GM12878 (cell line): ENCODE measurements at regions not wholly inside any gene's neighbourhood (a gene's known extent, or its start where the extent isn't known, plus 50 kb on each side); places are given as distances from the start of the nearest gene placed in this dataset.

Experiments
- ATAC-seq: fragments of 200-7000 bp; cut with Tn5 transposase; 3 replicates; pipeline ENCODE4 v1.9.1; 2020; ENCODE audit warnings: mild to moderate bottlenecking, moderate library complexity
- BruUV-seq: library from RNA; stranded (reverse); fragments of 400-500 nt; replicated peaks from 2 replicates; lab custom pipeline; 2021; lab: Mats Ljungman, UMichigan
- CTCF ChIA-PET: fragments of 300-600 bp; sonication (Branson Sonifier 250); formaldehyde crosslinking; extraction: SDS; loops from one replicate; lab custom pipeline; 2021; ENCODE audit warnings: inconsistent platforms; lab: Yijun Ruan, JAX
- POLR2A ChIA-PET: fragments of 350-600 bp; formaldehyde crosslinking; extraction: SDS; loops from one replicate; lab custom pipeline; 2021; ENCODE audit warnings: inconsistent platforms; lab: Charles Lee
- RAD21 ChIA-PET: fragments of 300-600 bp; sonication (Branson Sonifier 250); formaldehyde crosslinking; loops from one replicate; lab custom pipeline; 2023; ENCODE audit warnings: antibody characterized with exemption; ENCODE audit not compliant: unreplicated experiment; lab: Charles Lee
- SMC1A ChIA-PET: fragments of 300-600 bp; sonication (Branson Sonifier 250); formaldehyde crosslinking; loops from one replicate; lab custom pipeline; 2023; ENCODE audit not compliant: unreplicated experiment, uncharacterized antibody; lab: Charles Lee
- DNase-seq: peaks from one replicate; pipeline ENCODE4 v3.0.0-alpha.2; 2011; ENCODE audit warnings: low read depth, low spot score
- FAIRE-seq: peaks from 3 replicates; lab custom pipeline; 2011; peaks lifted over from hg19 to GRCh38; lab: Jason Lieb, UNC
- H2AFZ ChIP-seq: 2 replicates; pipeline ENCODE4 v1.6.0; 2011; ENCODE audit warnings: low read depth, low read length, control low read depth; ENCODE audit not compliant: control insufficient read depth
- H3K27ac ChIP-seq: 2 replicates; pipeline ENCODE4 v1.5.1; 2011; ENCODE audit warnings: control low read depth; ENCODE audit not compliant: control insufficient read depth, insufficient read depth
- H3K27me3 ChIP-seq, 2 experiments: replicated peaks in 1 of 2; 2 replicates each; pipeline versions ENCODE4 v1.6.0 to v1.6.1; 2011; ENCODE audit warnings: low read length in 1 of 2; ENCODE audit not compliant: control insufficient read depth in 2 of 2, insufficient read depth in 2 of 2
- H3K36me3 ChIP-seq, 2 experiments: 2 replicates each; pipeline ENCODE4 v1.5.1; 2011; ENCODE audit warnings: low read length in 1 of 2; ENCODE audit not compliant: control insufficient read depth in 2 of 2, insufficient read depth in 2 of 2
- H3K4me1 ChIP-seq: 2 replicates; pipeline ENCODE4 v1.6.1; 2011; ENCODE audit warnings: mild to moderate bottlenecking, low read length, moderate library complexity, mixed read lengths; ENCODE audit not compliant: control insufficient read depth, insufficient read depth
- H3K4me2 ChIP-seq: 2 replicates; pipeline ENCODE4 v1.6.0; 2011; ENCODE audit warnings: control low read depth; ENCODE audit not compliant: control insufficient read depth, insufficient read depth
- H3K4me3 ChIP-seq: fragments of 200-600 bp; sonication (generic); 2 replicates; pipeline ENCODE4 v1.5.1; 2016
- H3K79me2 ChIP-seq: 2 replicates; pipeline ENCODE4 v1.6.0; 2011; ENCODE audit warnings: low read length; ENCODE audit not compliant: control insufficient read depth, insufficient read depth
- H3K9ac ChIP-seq: 2 replicates; pipeline ENCODE4 v1.8.0; 2011; ENCODE audit warnings: low read length, control low read depth, mixed read lengths; ENCODE audit not compliant: control insufficient read depth, insufficient read depth
- H3K9me3 ChIP-seq: replicated peaks from 3 replicates; pipeline ENCODE4 v1.5.1; 2011; ENCODE audit warnings: mild to moderate bottlenecking, low read length; ENCODE audit not compliant: control insufficient read depth, insufficient read depth
- H4K20me1 ChIP-seq: 2 replicates; pipeline ENCODE4 v1.6.0; 2011; ENCODE audit not compliant: control insufficient read depth, insufficient read depth
- ATF7 ChIP-seq: fragments of 450-650 bp; IDR thresholded peaks from 2 replicates; pipeline ENCODE4 v1.6.1; 2016; ENCODE audit warnings: low read depth, mild to moderate bottlenecking
- BCLAF1 ChIP-seq: fragments of 450-650 bp; IDR thresholded peaks from 2 replicates; pipeline ENCODE4 v1.6.1; 2017; ENCODE audit warnings: antibody characterized with exemption, mild to moderate bottlenecking, moderate library complexity
- EGR1 ChIP-seq, 2 experiments: IDR thresholded peaks; 1 replicate in 1 of 2; 2 replicates in 1 of 2; pipeline ENCODE4 v1.6.1; 2011 to 2012; ENCODE audit warnings: low read depth in 2 of 2, low read length in 2 of 2, borderline replicate concordance in 1 of 2, mild to moderate bottlenecking in 1 of 2, moderate library complexity in 1 of 2
- IKZF2 ChIP-seq, 2 experiments: fragments of 450-650 bp; IDR thresholded peaks; 2 replicates each; pipeline ENCODE4 v1.6.1; 2017; ENCODE audit warnings: mild to moderate bottlenecking in 2 of 2, moderate library complexity in 2 of 2
- IRF3 ChIP-seq: fragments of 450-650 bp; IDR thresholded peaks from 2 replicates; pipeline ENCODE4 v1.6.1; 2014; ENCODE audit warnings: mild to moderate bottlenecking
- MEF2B ChIP-seq: fragments of 450-650 bp; IDR thresholded peaks from 2 replicates; pipeline ENCODE4 v1.6.1; 2018; ENCODE audit warnings: mild to moderate bottlenecking, moderate library complexity; ENCODE audit not compliant: partially characterized antibody, poor library complexity, severe bottlenecking
- POU2F2 ChIP-seq: IDR thresholded peaks from 3 replicates; pipeline ENCODE4 v1.6.1; 2011; ENCODE audit warnings: low read depth, mild to moderate bottlenecking, low read length, borderline replicate concordance
- TARDBP ChIP-seq: IDR thresholded peaks from 2 replicates; pipeline ENCODE4 v1.6.1; 2016; ENCODE audit warnings: borderline replicate concordance
- WGBS: methylation state at CpG from one replicate; pipeline ENCODE4 v1.1.6; 2016; ENCODE audit warnings: low lambda C conversion rate; ENCODE audit not compliant: insufficient replicate concordance, insufficient coverage; ENCODE audit errors: missing lambda C conversion rate; 5-methylcytosine and 5-hydroxymethylcytosine counted together
- in situ Hi-C: fragments of 300-500 bp; cut with MboI; formaldehyde crosslinking; loops from 9 replicates; pipeline ENCODE4 v1.14.3; 2018; ENCODE audit warnings: mixed read lengths
- intact Hi-C: fragments of 100-400 bp; cut with micrococcal nuclease; formaldehyde crosslinking; loops from one replicate; pipeline ENCODE4 v1.14.2; 2022; ENCODE audit not compliant: unreplicated experiment

GRCh38 chr11:57941875-57942274 is 81.8 kb upstream of the OR9Q1 start:
- peaks cover 0 to 2% of the 10 kb centered on the region in 2 experiments; a peak in 1 of 4 replicates for H3K27me3 ChIP-seq
- no peak for DNase-seq
- H3K4me1 ChIP-seq, result no peaks in the 10 kb centered on the region
- no peak overlapping the region for H3K4me2 ChIP-seq
- in situ Hi-C loops (no loop called here), intact Hi-C loops (no loop called here)
- TF ChIP-seq EGR1 (IDR thresholded peaks at IDR 0.05; ENCODE audit: borderline replicate concordance in 1 of 2, low read depth in 2 of 2, low read length in 2 of 2), result no peak
- TF ChIP-seq IKZF2 (IDR thresholded peaks at IDR 0.05), result no peak
- no peak for TF ChIP-seq POU2F2
- no peak for TF ChIP-seq TARDBP
- TF ChIP-seq IRF3, result no peak
- no peak for TF ChIP-seq BCLAF1
- no peak for TF ChIP-seq MEF2B
- TF ChIP-seq ATF7, result no peak
- H3K9ac ChIP-seq, result no peak overlapping the region
- no peaks in the 10 kb centered on the region for H3K9me3 ChIP-seq
- ATAC-seq, result no peak
- CTCF ChIA-PET, result no interaction called here
- FAIRE-seq, result no peak
- RAD21 ChIA-PET, result no interaction called here
- SMC1A ChIA-PET, result no interaction called here
- H4K20me1 ChIP-seq, result no peaks in the 10 kb centered on the region
- H3K36me3 ChIP-seq, result no peaks in the 10 kb centered on the region
- 7% methylated on average over 3 of the region's 3 CpGs for WGBS
- H3K27ac ChIP-seq, result no peak overlapping the region
- H3K4me3 ChIP-seq, result no peak overlapping the region
- no TSS peak for BruUV-seq
- H2AFZ ChIP-seq, result no peak overlapping the region
- POLR2A ChIA-PET, result no interaction called here
- H3K79me2 ChIP-seq, result no peaks in the 10 kb centered on the region
